HG03432 (cell line): ENCODE measurements at regions not wholly inside any gene's neighbourhood (a gene's known extent, or its start where the extent isn't known, plus 50 kb on each side); places are given as distances from the start of the nearest gene placed in this dataset.

ENCODE experiments used
- ATAC-seq: cut with Tn5 transposase; IDR thresholded peaks from one replicate; pipeline ENCODE4 v1.9.1; 2021; ENCODE audit warnings: mild to moderate bottlenecking, moderate library complexity; ENCODE audit not compliant: unreplicated experiment

DNA sequence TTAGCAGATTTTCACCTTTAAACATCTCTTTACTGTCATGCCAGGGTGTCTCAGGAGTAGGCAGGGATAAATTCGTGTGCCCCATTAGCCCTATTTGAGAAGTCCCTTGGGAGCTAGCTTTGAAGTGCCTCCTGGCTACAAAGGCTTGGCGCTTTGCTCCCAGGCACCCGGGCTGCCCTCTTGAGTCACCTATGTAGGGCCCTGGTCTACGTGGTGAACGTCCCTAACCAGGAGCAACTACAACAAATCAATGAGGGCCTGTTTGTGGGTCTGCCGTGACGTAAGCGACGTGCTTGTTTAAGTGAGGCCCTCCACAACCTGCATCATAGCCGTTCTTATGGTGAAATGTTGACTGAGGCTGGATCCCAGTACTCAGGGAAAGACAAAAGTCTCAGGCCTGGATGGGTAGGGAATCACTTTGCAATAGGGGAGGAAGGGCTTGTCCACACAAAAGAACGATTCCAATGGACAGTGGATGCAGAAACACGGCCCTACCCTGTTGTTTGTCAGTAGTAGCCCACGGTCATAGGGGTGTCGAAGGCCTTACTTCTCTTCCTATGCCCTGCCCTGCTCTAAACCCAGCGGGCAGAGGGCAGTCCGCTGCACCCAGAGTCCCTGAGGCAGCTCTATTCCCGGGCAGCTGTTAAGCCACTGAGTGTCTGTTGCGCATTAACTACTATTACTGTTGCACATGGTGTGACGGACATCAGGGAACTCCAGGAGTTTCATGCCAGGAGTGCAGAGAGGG lies 93.9 kb downstream of the INHBB start:
- no peak for ATAC-seq

- no peak for ATAC-seq
Observed at GRCh38 chr2:120440521-120441350, 94.8 kb downstream of the INHBB start.

DNA sequence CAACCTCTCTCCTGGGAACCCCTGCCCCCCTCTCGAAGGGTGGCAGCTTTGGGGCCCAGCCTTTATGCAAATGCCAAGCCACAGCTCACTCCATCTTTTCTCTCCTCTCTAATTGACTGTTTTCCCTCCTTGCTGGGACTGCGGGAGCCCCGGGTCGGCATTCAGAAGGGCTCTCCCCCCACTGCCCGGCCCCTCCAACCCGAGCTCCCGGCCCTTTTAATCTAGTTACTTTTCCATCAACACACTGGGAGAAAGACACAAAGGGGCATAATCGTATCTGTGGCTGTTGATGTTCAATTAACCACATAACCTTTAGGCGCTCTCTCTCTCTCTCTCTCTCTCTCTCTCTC lies 95.4 kb downstream of the INHBB start:
- no peak for ATAC-seq

DNA sequence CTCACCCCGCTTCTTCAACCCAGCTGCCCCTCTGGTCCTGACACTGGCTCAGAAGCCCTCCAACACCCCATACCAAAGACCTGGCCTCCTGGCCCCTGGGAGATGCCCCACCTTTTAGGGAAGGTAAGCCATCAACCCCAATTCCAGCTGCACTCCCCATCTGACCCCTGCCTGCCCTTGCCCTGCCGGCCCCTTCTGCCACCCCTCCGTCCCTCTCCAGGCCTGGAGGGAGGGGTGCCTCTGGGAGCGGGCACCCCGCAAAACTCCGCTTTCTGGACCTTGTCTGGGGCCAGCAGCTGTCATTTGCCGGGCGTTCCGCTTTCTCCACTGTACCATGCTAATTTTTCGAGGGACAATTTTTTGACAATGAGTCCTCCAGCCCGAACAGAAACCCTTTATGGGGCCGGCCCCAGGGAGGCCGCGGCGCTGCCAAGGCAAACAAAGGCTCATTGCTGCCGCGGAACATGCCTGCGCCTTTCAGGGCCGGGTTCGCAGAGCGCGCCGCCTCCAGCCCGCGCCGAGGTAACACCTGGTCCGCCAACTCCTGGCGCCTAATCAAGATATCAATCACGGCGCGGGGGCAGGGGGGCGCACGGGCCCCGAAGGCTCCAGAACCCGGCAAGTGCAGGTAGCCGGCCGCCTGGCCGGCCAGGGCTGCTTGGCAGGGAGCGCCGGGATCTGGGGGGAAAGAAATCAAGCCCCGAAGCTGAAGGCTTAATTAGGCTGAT lies 96.0 kb downstream of the INHBB start:
- no peak for ATAC-seq

GRCh38 chr2:120442541-120442922 lies 96.6 kb downstream of the INHBB start:
- ATAC-seq = no peak

DNA sequence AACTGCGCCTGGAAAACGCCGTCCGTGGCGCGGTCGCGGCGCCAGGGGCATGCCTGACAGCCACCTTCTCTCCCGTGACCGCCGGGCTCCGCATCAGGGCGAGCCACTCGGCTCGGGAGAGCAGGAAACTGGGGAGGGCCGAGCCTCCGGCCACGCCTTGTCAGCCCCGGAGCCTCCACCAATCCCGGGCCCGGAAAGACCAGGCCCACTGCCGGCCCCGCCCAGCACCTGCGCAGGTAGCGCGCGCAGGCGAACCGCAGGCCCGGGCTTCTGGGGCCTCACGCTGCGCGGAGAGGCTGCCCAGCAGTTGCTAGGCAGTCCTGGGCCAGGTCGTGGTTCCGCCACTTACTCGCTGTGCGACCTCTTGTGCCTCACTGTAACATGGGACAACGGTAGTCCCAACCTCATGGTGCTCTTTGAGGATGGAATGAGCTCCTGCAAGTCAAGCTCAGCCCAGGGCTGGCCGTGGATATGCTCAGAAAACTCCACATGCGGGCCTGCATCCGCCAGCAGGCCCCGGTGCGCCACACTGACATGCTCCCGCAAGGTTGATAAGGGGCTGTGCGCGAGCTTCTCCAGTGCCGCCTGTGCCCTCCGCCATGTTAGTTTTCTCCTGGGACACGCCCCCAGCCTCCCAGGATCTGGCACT lies 97.1 kb downstream of the INHBB start:
- no peak for ATAC-seq

DNA sequence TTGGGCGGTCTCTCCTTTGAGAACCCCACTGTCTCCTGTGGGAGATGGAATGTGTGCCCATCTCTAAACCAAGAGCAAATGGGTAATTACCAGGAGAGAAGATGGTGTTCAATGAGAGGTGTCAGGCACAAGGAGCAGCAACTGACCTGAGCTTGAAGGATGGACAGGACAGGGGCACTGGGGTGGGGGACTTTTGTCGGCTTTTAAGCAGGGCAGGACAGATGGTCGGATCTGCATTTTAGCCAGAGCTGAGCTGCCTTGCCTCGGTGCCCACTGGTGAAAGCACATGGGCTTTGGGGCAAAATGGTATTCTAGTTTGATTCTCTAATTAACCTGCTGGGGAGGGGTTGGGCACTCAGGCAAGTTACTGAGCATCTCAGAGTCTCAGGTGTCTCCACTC lies 98.0 kb downstream of the INHBB start:
- no peak for ATAC-seq

DNA sequence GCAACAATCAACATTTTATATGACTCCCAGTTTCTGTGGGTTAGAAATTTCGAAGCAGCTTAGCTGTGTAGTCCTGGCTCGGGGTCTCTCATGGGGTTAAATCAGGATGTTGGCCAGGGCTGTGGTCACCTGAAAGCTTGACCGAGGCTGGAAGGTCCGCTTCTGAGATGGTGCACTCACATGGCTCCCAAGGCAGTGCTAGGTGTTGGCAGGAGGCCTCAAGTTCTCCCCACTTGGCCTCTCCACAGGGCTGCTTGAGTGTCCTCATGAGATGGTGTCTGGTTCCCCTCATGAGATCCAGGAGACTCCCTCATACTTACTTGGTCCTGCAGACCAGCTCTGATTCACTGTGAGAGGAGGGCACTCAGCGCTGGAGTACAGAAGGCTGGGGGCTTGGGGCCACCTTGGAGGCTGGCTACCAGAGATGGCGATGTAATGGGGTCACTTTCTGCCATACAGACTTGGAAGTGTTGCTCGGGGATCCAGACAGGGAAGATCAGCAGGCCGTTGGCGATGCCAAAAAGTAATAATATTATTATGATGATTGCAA lies 98.8 kb downstream of the INHBB start:
- no peak for ATAC-seq

DNA sequence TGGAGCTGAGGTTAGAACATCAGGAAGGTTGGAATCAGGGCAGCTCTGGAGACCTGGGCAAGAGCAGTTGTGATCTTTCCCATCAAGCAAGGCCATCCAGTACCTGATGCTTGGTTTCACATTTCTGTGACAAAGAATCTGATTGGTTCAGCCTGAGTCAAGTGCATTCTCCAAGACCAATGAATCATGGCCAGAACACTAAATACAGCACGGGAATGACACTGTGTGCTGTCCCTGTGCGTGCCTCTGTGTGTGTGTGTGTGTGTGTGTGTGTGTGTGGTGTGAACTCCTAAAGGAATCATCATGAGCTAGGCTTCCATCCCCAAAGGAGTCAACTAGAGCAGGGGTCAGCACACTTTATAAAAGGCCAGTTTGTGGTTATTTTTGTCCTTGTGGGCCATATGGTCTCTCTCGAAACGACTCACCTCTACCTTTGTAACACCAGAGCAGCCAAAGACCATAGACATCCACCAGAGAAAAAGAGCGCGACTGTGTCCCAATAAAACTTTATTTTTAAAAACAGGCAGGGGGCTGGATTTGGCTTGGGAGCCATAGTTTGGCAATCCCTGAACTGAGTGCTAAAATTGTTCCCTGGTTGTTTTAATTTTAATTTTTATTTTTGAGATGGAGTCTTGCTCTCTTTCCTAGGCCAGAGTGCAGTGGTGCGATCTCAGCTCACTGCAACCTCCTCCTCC lies 99.7 kb downstream of the INHBB start:
- ATAC-seq = no peak

DNA sequence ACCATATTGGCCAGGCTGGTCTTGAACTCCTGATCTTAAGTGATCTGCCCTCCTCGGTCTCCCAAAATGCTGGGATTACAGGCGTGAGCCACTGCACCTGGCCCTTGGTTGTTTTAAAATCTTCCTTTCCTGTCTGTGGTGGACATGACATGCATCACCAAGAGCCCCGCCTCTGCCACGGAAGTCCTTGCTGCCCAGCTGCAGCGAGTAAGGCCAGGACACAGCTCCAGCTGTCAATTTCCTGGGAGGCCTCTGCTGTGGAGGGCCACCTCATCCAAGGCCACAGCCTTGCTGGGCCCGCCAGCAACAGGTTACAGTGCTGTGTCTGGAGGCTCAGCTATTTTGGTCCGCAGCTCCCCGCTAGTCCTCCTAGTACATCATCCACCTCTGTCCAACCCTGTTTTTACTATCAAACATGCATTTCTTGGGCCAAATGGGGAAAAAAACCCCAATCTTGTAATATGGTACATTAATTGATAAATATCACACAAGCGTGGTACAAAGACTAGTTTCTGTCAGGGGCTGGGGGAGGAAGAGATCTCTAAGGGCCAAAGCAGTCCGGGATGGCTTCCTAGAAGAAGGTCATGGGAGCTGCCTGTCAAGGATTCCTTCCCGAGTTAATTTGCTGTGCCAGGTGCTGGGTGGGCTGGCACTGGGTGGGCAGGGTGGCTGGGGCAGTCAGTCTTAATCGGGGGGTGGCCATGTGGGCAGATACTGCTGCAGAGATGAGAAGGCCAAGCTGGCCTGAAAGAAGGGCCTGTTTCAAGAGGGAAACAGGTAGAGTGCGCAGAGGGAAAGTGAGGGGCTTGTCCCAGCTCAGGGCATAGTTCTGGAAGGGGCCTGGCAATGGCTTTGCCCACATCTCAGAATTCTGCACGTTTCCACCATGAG lies 100.5 kb downstream of the INHBB start:
- no peak for ATAC-seq

- no peak for ATAC-seq
Observed at GRCh38 chr2:120447127-120447785, 101.3 kb downstream of the INHBB start.

GRCh38 chr2:120448436-120448835 lies 102.5 kb downstream of the INHBB start:
- ATAC-seq = no peak

DNA sequence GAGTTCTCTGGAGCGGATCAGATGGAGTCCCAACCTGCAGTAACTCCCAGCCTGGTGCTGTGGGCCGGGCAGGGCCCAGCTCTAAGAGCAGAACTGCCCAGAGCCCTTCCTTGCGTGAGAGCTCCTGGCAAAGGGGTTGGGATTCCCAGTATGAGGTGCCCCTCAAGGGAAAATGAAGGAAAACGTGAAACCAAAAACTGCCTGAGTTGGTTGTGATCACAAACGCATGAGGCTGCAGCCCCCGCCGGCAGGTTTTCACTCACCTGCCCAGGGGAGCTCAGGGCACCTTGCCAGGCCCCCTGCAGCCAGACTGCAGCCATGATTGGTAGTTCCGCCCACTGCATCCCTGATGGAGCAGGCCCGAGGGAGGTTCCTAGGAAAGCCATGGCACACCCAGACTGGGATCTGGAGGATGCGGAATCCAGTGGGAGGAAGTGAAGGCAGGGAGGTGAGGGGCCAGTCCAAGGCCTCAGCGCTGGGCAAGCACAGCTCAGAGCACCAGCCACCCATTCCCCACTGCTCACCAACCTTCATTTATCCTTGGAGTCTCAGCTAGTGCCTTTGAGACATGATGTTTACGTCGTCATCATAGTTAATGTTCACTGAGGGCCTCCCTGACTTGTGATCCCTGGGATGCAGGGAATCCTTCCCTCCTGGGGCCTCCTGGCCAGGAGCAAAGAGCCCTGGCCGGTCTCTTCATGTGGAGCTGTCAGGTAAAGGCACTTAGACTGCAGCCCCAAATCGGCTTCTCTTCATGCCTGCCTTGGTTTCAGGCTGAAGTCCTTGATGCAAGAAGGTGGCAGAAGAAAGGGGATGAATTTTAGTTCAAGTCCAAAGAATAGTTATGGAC lies 103.2 kb downstream of the INHBB start:
- ATAC-seq = no peak

GRCh38 chr2:120450196-120450820 lies 104.4 kb downstream of the INHBB start:
- ATAC-seq = no peak

GRCh38 chr2:120451334-120451733 lies 105.4 kb downstream of the INHBB start:
- no peak for ATAC-seq

- ATAC-seq = no peak
Observed at GRCh38 chr2:120452131-120452530, 106.2 kb downstream of the INHBB start.

DNA sequence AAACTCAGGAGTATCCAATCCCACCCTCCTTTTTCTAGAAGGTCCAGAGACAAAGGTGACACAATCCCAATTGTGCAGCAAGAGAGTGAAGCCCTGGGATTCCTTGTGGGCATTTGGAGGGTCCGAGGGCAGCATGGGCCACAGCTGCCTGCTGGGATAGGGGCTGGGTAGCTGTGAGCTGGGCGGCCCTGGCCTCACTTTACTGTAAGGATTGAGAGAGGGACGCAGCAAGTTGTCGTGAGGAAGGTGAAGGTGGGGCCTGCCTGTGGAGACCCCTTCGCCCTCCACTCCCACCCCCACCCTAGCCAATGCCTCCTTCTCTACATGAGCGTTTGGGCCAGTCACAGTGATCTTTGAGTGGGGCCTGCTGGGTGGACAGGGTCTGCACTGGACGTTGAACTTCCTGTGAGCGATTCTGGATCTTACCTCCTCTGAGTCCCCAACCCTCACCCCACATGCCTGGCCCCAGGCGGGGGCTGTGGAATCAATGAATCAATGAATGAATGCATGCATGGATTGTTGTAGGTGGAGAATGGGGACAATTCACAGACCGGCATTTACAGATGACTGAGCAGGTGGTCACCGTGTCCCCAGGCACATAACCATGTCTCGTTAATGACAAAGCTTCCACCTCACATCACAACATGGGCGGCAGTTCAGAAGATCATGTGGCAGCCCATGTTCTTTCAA lies 107.2 kb downstream of the INHBB start:
- ATAC-seq = no peak
